GM13976 (cell line): ENCODE measurements at regions not wholly inside any gene's neighbourhood (a gene's known extent, or its start where the extent isn't known, plus 50 kb on each side); places are given as distances from the start of the nearest gene placed in this dataset.

Experiments
- DNase-seq: peaks from one replicate; pipeline ENCODE4 v3.0.0; 2012; ENCODE audit warnings: low spot score
- CTCF ChIP-seq: IDR thresholded peaks from 2 replicates; pipeline ENCODE4 v1.5.1; 2012; ENCODE audit warnings: borderline replicate concordance, mild to moderate bottlenecking; ENCODE audit not compliant: insufficient read depth; ENCODE audit errors: extremely low read depth, missing control alignments, control extremely low read depth
- in situ Hi-C: fragments of 300-500 bp; cut with MboI; formaldehyde crosslinking; loops from one replicate; pipeline ENCODE4 v1.12.0; 2022; ENCODE audit warnings: low sequenced_read_pairs, mixed read lengths, inconsistent platforms; ENCODE audit not compliant: unreplicated experiment

GRCh38 chr2:23069923-23070322 is 315.1 kb upstream of the KLHL29 start:
- TF ChIP-seq CTCF, result no peak
- in situ Hi-C loops, result no loop called here
- DNase-seq, result no peak

- no peak for DNase-seq
- TF ChIP-seq CTCF, result no peak
- in situ Hi-C loops, result no loop called here
Observed at GRCh38 chr2:23073056-23073455, 311.9 kb upstream of the KLHL29 start.

GRCh38 chr2:23073671-23074070 is 311.3 kb upstream of the KLHL29 start:
- in situ Hi-C loops, result no loop called here
- DNase-seq, result no peak
- TF ChIP-seq CTCF, result no peak

- DNase-seq, result no peak
- TF ChIP-seq CTCF, result no peak
- in situ Hi-C loops, result no loop called here
Observed at GRCh38 chr2:23077596-23077995, 307.4 kb upstream of the KLHL29 start.

- DNase-seq, result no peak
- no peak for TF ChIP-seq CTCF
- in situ Hi-C loops, result no loop called here
Observed at GRCh38 chr2:23078784-23079434, 306.1 kb upstream of the KLHL29 start.

- no peak for DNase-seq
- no peak for TF ChIP-seq CTCF
- in situ Hi-C loops, result no loop called here
Observed at GRCh38 chr2:23083966-23084365, 301.0 kb upstream of the KLHL29 start.
